Activated gamma-delta T cell treated with Interleukin-2 at 50 U/mL for 16 hours (primary cell): ENCODE measurements at regions not wholly inside any gene's neighbourhood (a gene's known extent, or its start where the extent isn't known, plus 50 kb on each side); places are given as distances from the start of the nearest gene placed in this dataset.
"Not testable (repeated sequence)": the region's sequence is repeated elsewhere in the genome, so short reads cannot be mapped to it uniquely, and the experiment has no call there.

Source experiments
- DNase-seq: peaks from one replicate; pipeline ENCODE4 v3.0.0-alpha.2; 2020

DNA sequence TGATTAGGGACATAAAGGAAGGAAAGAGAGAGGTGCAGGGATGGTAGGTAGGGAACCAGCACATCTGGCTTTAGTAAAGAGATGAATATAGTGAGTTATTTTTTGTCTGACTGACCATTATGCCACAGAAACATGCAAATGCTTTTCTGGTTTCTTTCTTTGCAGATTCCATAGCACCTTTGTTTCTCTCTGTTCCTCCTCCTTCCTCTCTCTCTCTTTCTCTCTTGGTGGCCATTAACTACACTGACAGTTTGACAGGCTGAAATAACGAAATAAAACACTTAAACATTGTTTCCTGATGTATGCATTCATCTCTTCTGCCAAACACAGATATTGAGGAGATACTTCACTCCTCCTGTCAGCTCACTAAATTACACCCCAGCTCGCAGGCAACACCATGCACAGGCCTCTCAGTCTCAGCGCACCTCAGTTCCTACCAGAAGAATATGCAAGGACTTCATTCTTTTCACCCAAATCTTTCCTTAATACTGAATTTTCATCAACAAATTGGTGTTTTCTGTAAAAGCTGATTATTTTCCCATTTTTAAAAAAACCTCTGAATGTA lies 406.9 kb upstream of the SOX5 start:
- DNase-seq: no peak

DNA sequence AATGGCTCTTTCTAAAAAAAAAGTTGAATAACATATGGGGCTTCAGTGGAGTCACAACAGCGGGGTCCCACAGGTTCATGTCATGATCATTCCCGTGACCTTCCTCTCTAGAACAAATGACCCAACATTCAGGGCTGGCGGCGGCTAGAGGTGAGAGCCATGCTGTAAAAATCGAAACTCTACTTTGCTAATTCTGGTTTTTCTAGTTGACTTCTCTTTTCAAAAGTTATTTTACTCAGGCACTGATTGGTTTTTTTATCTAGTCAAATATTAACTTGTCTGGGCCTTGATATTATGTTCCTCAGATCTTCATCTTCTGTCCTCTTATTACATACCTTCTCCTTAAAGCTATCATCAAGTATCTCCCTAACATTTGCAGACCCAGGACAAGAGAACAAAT lies 402.9 kb upstream of the SOX5 start:
- no peak for DNase-seq

DNA sequence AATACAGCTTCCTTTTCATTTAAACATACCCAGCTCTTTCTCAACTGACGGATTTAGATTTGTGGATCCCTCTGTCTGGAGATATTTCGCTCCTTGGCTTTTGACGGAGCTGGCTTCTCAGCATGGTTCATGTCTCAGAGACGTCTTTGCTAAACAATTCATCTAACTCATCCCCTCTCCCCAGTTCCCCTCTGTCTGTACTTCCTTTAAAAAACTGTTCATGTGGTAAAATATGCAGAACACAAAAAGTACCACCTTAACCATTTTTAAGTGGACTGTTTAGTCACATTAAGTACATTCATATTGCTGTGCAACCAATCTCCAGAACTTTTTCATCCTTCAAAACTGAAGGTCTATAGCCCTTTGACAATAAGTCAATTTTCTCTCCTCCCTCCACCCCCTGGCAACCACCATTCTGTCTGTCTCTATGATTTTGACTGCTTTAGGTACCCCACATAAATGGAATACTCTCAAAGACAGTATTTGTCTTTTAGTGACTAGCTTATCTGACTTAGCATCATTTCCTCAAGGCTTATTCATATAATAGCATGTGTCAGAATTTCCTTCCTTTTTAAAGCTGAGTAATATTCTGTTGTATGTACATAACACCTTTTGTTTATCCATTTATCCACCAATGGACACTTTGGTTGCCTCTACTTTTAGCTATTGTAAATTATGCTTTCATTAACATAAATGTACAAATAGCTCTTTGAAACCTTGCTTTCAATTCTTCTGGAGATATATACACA lies 399.8 kb upstream of the SOX5 start:
- DNase-seq: no peak

DNA sequence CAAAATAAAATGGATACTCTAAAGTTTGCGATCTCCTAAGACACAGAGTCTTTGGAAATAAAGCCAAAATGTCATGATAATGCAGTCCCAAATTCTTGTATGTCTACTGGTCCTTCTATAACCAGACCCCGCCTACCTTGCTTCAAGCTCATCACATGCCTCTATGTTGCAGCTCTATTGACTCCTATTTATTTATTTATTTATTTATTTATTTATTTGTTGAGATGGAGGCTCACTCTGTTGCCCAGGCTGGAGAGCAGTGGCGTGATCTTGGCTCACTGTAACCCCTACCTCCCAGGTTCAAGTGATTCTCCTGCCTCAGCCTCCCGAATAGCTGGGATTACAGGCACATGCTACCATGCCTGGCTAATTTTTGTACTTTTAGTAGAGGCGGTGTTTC lies 398.7 kb upstream of the SOX5 start:
- DNase-seq: not testable (repeated sequence)

DNA sequence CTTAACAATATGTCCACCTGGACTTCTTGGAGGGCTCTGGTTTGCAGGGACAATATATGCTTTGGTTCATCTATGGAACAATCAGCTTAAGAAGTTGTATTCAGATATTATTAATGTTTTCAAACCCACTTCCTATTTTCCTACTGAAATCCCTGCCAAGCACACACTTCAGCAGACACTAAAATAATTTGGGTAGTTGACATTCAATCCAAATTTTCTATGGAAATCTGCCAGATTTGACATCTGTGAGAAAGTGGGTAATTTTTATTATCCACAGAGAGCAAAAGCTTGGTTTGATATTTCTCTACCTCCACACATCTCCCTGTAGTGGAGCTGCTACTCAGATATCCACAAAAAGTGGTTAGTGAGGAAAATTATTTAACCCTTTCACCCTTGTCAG lies 378.8 kb upstream of the SOX5 start:
- no peak for DNase-seq

DNA sequence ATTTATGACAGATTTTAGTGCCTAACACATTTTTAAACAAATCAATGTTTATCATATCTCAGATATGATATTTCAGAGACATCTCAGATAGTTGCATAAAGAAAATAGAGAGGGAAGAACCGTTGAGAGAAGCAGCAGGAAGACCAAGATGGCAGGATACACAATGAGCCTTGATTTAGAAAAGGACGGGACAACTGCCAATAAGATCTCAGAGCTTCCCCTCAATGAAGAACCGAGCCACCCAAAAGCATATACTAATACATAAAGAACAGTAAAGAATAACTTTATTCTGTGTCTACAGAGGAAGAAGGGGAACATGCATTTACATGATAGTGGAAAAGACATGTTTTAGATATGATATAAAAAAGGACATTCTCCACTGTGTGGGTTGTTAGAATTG lies 375.9 kb upstream of the SOX5 start:
- no peak for DNase-seq

DNA sequence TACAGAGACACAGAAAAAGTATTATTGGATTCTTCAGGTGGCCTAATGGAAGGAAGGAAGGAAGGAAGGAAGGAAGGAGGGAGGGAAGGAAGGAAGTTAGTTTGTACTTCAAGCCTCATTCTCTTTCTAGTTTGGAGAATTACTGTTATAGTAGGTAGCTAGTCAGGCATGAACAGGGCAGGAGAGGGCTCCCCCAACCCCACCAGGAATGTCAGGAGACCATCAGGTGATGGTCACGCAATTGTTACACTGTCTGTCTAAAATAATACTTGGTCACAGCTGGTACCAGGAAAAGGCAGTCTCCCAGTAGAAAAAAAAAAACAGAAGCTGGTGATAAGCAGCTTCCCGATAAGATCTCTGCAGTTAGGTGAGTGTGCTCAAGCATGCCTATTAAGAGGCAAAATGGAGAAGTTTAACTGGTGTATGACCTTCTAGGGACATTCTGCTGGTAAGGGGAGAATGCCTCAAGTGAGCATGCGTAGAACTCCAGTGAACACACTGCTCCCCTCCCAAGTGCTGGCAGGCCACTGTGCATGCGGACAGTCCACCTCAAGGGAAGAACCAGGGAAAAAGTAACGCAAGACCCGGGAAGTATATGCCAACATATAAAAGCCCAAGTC lies 358.4 kb upstream of the SOX5 start:
- no peak for DNase-seq

DNA sequence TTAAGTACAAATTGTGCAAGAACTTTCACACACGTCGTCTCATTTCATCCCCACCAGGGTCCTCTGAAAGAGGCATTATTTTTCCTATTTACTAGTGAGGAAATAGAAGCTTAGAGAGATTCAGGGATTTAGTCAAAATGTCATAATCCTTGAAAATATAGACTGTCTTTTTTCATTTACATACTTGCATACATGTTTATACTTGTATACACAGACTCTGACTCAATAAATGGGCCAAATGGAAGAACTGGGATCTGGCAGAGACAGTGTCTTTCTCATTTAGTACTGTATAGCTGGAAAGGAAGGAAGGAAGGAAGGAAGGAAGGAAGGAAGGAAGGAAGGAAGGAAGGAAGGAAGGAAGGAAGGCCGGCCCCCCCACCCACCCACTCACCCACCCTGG lies 357.7 kb upstream of the SOX5 start:
- no peak for DNase-seq

DNA sequence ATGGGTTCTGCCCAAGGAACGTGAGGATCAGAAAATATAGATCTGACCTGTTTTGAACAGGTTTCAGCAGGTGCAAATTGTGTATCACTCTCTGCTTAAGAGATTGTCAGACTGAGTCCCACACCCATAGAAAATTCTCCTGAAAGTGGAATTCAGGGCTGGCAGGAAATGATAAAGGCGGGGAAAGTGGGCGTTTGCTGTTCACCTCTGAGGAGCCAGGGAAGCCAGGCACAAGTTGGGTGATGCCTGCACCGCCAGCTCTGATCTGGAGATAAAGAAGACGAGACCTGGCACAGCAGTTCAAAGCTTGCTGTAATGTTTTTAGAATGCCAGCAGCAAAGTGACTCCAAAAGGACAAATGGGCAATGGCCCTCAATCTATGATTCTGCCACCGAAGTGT lies 356.5 kb upstream of the SOX5 start:
- no peak for DNase-seq

DNA sequence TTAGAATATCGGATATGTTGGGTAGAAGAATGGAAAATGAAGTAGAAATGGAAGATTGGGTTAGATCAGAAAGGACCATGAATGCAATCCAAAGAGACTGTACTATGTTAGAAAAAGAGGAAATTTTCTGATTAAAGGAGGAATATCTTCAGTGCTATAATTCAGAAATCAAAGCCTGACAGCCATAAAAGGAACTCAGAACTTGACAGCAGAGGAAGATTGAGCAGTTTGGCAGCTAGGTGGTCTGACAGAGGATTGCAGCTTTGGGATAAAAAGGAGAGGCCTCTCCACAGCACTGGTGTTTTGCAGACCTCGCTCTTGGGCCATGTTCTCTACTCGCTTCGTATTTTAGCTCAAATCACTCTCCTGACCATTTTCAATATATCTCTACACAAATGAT lies 354.8 kb upstream of the SOX5 start:
- DNase-seq: no peak

DNA sequence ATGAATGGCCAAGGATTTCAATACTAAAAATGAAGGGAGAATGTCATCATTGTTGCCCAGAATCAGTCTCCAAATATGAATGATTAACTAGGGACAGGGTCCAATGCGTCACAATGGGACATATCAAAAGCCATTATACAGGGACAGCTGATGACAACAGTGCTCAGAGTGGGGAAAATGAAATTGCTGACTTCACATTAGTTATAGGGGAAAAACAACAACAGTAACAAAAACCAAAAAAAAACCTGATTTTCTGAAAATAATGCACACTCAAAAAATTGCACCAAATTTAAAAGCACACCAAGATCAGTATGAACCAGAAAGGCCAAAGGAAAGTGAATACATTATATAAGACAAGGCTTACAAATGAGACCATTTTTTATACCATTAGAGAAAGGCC lies 353.2 kb upstream of the SOX5 start:
- no peak for DNase-seq

DNA sequence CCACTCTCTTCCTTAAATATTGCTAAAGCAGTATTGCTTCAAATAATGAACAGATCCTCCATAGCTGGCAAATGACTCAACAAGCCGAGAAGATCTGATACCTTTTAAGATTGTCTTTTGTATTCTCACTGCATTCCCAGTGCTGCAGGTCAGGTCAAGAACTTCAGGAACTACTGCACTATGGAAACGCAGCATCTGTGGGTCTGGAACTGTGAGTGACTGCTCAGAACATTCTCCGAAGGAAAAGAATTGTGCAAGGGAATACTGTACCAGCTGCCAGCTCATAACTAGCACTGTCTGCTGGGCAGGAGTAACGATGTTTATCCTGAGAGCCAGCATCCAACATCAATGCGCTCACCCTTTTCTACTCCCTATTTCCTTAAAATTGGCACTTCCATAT lies 348.0 kb upstream of the SOX5 start:
- DNase-seq: no peak

DNA sequence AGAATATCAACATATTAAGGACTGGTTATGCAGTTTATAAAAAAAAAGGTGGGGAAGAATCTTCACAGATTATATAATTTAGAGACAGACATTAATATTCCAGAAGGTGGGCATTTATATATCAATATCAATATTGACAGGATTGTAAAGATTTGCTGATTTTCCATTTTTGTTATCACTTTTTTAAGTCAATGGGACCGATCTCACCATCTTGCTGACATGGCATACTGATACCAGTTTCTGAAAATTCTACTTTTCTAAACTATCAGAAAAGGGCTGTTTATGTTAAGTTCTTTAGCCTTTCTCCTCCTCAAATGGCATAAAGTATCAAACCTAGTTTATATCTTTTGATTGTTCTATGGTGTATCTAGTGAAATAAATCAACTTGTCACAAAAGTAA lies 344.1 kb upstream of the SOX5 start:
- no peak for DNase-seq

DNA sequence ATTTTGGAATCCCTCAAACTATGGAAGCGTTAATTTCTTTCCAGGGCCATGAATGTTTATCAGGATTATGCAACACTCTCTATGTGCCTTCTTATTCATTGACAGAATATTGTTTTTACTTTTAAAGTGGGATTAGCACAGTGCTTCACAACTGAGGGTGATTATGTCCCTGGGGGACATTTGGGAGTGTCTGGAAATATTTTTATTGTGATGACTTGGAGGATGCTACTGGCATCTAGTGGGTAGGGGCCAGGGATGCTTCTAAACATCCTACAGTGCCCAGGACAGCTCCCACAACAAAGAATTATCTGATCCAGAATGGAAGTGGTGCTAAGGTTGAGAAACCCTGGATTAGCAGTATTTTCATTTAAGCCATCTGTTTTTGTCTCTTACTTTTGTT lies 338.5 kb upstream of the SOX5 start:
- no peak for DNase-seq

DNA sequence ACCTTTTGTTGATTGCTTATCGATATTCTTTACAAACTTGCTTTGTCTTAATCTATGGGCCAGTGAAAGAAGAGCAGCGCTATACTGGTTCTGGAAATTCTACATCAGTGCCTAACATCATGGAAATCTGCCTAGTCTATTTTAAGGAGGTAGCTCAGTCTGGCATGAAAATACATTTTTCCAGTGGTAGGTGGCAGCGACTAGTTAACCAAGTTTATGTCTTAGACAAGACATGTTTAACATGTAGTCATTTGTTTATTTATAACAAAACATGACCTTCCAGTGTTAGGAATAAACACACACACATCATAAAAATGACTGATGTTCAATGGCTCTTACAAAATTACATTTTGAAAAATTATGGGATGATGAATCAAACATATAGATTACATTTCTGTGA lies 336.0 kb upstream of the SOX5 start:
- no peak for DNase-seq

DNA sequence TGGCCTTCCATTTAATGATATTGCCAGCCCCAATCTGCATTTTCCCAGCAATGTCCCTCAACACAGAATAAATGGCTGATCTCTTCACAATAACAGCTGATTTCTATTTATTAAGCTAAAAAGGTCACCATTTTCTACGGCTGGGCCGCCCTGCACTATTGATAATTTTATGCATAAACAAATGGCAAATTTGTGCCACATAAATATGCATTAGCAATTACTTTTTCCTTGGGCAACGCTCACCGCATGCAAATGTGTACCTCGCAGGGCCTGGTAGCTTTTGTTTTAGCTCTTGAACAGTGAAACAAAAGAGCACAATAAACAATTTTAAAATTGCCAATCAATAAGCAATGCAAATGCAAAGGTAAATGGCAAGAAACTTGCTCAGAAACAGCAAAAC lies 331.9 kb upstream of the SOX5 start:
- no peak for DNase-seq

DNA sequence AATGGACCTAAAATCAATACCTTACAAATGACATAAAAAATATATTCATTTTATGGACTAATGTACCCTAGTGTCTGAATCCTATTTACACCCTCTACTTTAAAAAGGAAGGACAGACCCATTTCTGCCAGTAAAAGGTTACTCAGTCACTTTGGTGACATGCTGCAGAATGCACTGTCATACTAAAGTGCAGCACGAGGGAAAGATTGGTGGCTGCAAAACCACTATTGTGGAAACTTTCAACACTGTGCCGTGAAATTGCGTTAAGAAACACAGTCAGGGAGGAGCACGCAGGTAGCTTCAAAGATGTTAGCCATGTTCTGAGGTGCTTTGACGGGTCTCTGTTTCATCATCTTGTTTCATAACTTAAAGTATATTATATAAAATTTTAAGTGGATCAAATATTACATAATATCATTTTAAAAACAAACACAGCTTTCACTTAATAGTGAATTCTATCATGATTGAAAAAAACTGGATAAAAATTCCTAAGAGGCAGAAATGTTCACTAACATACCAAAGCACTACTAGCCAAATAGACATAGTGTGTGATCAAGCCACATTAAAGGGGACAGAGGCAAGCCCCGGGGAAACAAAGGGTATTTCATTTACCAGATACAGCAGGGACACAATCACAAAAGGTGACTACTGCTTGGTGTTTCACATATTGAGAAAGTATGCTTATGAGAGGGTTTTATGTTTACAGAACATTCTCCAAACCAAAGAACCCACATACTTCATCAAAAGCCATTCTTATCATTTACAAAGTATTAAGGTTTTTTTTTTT lies 330.8 kb upstream of the SOX5 start:
- no peak for DNase-seq

DNA sequence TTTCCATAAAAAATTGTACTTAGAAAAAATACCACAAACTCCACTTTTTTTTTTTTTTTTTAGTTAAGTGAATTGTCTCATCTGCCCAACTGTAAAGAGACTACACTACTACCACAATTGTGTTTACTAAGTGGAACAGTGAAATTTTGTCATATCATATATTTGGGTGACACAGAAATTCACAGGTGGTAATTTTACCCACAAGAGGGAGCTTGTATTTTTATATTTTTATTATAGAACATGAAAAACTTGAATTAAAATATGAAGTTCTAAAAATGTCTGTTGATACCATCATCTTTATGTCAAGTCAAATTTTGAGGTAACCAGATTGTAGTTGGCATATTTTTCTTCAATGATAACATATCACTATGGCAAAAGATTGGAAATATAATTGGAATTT lies 329.4 kb upstream of the SOX5 start:
- no peak for DNase-seq

DNA sequence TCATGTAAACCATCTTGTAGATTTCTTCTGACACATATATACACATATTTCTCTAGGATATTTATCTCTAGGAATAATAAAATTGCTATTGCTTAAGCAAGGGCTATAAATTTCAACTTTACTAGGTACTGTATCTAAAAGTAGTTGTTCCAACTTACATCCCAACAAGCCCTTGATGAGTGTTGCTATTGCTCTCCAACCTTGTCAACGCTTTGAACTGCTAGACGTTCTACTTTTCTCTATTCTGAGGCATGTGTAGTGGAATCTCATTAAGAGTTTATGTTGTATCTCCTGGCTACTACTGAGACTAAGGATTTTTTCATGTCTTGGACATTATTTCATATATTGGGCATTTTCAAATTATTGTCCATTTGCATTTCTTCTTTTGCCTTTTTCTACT lies 321.5 kb upstream of the SOX5 start:
- DNase-seq: no peak

DNA sequence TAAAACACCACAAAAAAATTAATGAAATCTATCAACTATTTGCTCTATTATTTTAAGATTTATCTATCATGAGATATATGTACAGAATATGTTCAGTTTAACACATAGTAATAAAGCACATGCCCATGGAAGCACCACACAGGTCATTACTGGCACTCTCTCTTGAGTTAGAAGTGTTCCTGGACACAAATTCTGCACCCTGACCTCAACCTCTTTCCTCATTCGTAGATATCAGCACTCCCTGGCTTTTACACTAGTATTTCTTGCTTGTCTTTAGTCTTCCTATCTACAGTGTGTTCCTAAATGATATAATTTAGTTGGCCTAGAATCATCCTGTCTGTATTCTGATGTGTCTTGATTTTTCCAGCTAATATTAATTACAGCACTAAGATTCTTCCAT lies 321.0 kb upstream of the SOX5 start:
- no peak for DNase-seq

DNA sequence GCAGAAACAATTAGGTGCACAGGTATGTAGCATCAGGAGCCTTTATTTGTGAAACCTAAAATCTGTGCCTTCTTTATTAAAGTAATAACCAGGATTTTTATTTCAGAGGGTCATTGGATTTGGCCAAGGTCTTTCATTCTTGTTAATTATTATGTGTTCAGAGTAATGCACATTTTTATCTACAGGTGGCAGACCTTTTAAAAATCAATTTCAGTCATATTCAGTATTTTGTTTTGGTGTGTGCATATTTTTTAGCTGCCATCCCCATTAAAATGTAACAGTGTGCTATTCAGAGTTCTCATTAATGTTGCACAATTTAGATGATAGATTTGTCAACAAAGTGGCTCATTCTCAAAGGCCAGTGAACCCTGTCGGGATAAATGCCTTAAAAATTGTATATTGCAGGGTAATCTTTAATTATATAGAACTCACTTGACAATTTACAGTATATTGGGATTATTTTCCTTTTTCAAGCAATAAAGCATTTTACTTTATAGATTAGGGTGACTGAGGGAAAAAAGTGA lies 319.3 kb upstream of the SOX5 start:
- no peak for DNase-seq

DNA sequence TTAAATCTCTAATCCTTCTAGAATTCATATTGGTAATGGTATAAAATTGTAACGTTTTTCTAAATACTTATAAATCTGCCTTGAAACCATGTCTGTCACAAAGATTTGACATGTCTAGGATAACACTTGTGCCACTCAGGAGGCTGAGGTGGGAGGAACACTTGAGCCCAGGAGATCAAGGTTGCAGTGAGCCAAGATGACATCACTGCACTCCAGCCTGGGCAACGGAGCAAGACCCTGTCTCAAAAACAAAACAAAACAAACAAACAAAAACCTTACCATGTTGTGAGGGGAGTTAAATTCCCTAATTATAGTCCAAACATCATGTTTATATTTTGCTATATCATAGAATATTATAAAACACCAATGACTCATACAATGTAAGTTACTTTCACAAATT lies 317.5 kb upstream of the SOX5 start:
- no peak for DNase-seq

DNA sequence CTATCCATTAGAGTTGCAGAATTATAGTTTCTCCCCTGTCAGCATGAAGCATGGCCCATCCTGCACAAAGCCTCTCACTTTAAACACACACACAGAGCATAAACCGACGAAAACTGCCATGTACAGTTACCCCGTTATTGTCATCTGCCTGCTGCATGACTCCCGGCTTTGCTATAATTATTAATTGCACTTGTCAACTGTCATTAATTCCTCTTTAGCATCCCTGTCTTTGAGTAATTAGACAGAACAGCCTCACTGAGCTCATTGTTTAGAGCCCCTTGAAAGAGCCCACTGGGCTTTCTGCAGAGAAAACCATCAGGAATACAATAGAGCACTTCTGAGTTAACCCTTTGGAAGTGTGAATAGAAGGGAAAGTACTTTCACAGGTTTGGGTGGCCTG lies 307.2 kb upstream of the SOX5 start:
- no peak for DNase-seq
